GM19099 (cell line): ENCODE measurements at regions not wholly inside any gene's neighbourhood (a gene's known extent, or its start where the extent isn't known, plus 50 kb on each side); places are given as distances from the start of the nearest gene placed in this dataset.

Experiments
- POLR2A ChIP-seq: IDR thresholded peaks from 3 replicates; pipeline ENCODE4 v1.6.1; 2011; ENCODE audit warnings: low read depth; ENCODE audit not compliant: insufficient read length; ENCODE audit errors: extremely low read depth

DNA sequence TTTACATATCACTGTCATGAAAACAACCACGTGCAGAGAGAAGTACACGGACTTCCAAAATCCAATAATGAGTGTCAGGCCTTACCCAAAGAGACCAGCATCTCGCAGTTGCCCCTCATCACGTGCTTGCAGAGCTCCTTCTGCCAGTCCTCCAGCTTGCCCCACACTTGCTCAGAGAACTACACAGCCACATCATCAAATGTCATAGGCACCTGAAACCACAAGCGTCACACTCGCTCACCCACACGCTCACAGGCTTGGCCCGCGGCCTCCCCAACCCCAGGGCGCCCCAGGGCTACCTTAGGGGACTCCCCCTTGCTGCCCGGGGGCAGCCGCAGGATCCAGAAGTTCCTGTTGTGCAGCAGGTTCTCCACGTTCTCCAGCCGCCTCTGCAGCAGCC is 123.4 kb upstream of the ZNF746 start:
- TF ChIP-seq POLR2A, result no peak

DNA sequence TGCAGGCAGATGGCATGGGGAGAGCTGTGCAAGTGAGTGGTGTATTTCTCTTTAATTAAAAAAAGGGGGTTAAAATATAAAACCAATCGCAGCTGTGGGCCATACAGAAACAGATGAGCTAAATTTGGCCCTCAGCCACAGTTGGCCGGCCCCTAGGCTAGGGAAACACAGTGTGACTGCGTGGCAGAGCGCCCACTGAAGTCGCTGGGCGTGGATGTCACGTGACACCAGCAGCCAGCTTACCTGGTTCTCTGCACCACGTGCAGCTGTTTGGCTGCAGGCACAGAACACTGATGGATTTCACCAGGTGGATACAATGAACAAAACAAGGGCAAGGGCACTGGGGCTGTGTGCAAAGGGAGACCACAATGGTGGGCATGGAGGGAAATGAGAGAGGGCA is 119.3 kb upstream of the ZNF746 start:
- no peak for TF ChIP-seq POLR2A

DNA sequence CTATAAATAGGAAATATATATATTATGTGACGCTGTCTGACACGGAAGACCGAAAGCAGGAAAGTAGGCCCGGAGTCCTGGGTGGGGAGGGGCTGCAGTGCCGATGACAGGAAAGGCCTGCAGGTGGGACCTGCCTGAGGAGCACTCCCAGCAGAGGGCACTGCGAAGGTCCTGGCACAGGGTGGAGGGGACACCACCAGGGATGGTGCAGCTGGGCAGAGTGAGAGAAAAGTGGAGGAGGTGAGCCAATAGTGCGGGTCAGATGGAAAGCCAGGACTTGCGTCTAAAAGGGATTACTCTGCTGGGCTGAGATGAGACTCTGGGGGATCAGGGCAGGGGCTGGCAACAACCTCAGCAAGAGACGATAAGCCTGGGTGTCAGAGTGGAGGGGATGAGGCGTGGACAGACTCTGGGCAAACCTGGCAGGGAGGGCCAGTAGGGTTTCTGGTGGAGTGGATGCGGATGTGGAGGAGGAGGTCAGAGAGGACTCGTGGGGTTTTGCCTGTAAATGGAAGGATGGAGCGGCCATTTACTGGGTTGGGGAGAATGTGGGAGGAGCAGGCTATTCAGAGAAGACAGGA is 118.2 kb upstream of the ZNF746 start:
- no peak for TF ChIP-seq POLR2A

DNA sequence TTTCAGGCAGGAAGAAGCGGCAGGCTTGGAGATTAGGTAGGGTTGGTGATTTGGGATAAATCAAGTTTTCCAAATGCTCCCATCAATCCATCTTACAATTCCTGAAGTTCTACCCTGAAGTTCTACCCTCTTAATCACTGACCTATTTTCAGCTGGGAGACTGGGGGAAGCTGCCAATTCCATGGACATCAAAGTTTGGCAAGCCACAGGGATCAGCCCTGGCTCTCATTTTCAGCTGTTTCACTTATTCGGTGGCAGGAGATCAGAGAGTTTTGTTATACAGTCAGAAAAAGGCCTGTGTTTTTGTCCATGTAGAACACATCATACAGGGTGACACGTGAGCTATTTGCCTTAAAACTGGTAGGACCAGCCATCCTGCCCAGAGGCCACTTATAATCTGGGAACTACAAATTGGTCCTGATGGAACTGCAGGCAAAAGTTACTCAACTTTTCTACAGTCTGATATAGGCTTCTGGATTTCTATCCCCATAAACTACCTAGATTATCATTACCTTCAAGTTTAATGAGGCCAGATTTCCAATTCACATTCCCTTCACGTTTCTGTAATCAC is 112.9 kb upstream of the ZNF746 start:
- no peak for TF ChIP-seq POLR2A

DNA sequence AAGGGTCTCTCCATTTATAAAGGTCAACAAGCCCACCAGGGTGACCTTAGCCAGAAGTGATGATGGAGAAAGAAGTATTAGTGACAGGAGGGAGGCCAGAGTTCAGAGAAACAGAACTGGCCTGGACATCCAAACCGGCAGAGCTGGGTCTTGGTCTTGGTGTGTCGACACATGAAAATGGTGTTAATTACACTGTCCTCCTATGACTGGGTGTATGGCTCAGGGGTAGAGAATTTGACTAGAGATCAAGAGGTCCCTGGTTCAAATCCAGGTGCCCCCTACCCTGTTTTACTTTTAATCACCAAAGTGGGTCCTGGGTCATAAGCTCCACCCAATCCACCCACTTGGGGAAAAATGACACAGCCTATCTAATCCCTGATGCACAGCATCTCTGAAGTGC is 110.6 kb upstream of the ZNF746 start:
- TF ChIP-seq POLR2A, result no peak

DNA sequence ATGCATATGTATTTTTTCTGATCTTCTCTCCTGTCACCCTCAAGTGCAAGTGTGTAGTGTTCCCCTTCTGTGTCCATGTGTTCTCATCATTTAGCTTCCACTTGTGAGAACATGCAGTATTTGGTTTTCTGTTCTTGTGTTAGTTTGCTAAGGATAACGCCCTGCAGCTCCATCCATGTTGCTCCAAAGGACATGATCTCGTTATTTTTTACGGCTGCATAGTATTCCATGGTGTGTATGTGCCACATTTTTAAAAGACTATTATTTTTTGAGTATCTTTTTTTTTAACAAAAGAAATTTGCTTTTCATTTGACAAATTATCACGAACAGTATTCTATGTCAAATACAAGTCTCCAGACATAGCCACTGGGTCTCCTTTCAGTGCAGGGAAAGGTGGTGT is 110.1 kb upstream of the ZNF746 start:
- TF ChIP-seq POLR2A, result no peak

DNA sequence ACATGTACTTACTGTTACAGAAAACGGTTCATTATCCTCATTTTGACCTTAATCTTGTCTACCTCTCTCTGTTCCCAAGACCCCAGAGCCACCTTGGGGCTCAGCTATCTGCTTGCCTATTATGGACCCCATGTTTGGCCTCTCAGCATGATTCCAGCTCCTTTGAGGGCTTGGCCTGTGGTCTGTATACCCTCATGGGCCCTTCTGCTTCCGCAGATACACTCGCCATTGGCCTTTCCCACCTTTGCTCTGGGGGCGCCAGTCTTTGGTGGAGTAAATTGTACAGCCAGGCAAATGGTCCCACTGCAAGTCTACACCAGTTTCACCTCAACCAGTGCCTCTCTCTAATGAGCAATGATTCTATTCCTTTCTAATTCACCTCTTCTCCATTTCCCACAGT is 109.2 kb upstream of the ZNF746 start:
- no peak for TF ChIP-seq POLR2A

DNA sequence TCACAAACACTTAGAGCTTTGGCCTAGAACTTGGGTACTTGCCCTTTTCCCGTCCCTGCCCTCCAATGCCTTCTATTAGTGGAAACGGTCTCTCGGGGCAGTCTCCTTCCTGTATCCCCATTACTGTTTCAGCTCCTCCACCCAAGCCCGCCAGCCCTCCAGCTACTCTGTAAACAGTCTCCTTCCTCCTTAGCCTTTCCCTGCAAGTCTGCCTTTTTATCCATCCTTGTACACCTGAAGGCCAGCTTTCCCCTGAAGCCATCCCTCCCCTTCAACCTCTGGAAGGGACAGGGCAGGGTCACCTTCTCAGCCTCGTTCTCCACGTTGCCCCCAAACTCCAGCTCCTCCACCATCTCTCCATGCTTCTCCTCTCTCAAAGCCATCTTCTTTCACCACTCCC is 108.1 kb upstream of the ZNF746 start:
- no peak for TF ChIP-seq POLR2A

DNA sequence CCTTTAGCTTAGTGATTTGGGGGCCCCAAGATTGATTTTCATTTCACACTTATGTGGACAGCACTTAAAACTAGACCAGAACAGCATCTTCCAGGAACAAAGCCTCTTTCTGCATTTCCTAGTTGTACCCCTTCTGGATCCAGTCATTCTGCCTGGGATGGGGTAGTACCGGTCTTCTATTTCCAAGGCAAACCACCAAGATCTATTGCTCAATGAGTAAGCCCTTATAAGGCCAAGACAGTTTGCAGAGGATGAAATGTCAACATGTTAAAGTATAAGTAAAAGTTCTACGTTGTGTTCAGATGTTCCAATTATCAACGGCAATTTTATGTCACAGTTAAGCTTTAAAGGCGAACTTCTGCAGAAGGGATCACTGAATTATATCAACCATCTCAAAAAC is 106.9 kb upstream of the ZNF746 start:
- no peak for TF ChIP-seq POLR2A

DNA sequence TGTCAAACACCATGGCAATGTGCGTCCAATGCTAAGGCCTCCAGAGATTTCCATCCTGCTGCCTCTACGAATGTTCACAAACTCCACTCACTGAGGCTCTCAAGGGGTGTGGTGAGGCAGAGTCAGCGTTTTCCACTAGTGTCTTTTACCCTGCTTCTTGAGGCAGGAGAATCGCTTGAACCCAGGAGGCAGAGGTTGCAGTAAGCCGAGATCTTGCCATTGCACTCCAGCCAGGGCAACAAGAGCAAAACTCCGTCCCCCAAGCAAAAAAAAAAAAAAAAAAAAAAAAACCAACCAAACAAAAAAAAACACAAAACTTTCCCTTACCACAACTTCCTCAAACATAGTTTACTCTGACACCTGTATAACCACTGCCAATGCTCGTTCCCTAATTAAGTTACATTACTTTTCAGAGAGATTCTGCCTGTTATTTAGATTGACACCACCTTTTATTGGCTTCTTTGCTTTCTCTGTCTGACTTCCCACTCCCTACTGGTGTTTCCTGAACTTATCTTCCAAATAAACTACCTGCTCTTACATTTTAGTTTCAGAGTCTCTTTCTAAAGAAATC is 102.1 kb upstream of the ZNF746 start:
- no peak for TF ChIP-seq POLR2A

DNA sequence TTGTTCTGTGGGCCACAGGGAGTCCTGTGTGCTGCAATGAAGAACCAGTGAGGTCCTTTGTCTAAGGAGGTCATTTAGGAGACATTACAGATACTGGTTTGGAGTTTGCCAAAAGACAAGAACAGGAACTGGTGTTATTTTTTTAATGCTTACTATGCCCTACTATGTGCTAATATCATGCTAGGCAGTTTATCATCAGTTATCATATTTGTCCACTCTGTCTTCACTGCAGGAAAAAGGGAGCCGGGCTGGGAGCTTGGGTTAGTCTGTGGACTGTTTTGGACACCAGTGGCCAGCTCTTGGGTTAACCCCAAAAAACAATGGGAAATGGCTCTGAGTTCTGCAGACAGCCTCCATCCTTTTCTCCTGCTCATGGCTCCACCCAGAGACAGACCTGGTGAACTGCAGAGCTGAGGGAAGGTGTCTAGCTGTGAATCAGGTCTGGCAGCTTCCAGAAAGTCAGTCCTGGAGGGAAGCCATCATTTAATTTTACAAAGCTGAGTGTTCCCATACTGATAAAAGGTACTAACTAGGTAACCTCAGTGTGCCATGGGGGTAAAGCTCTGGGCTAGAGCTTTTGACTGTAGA is 101.2 kb upstream of the ZNF746 start:
- TF ChIP-seq POLR2A, result no peak

DNA sequence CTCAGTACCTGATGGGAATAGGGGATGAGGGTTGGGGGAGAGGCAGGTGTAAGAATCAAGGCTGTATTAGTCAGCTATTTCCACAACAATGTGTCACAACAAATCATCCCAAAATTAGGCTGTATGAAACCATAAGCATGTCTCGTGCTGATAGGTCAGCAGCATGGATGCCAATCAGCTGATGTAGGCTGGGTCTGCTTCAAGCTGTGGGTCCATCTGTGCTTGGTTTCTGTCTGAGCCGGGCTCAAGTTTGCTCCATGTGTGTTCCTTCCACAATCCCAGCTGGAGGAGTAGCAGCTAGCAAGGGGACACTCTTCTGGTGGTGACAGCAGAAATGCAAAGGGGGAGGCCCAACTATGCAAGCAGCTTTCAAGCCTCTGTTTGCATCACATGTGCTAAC is 97.9 kb upstream of the ZNF746 start:
- no peak for TF ChIP-seq POLR2A

DNA sequence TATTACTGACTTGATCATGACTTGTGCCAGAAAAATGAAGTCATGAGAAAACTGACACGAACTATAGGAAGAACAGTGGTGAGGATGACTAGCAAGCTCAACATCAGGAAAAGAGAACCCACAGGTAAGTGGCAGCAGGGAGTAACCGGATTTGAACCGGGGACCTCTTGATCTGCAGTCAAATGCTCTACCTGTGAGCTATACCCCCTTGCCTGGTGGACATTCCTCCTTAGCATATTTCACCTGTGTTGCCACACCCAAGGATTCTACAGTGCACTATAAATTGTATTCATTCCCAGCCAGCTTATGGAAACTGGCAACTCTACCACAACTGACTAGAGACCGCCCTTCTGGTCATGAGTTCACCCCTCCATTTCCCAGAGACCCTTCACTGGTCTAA is 97.5 kb upstream of the ZNF746 start:
- no peak for TF ChIP-seq POLR2A

DNA sequence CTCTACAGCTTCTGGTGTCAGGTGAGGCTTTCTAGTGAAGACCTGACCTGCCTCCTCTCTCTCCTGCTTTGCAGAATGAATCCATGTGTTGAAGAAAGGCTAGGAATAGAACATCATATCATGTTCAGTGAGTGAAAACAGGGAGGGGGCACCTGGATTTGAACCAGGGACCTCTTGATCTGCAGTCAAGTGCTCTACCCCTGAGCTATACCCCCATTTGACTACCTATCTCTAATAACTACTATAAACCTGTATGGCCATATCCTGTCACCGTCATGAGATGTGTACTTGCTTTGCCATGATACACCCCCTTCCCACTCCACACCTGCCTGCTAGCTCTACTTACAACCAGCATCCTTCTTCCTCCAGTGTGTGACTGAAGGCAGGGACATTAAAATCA is 91.3 kb upstream of the ZNF746 start:
- no peak for TF ChIP-seq POLR2A

DNA sequence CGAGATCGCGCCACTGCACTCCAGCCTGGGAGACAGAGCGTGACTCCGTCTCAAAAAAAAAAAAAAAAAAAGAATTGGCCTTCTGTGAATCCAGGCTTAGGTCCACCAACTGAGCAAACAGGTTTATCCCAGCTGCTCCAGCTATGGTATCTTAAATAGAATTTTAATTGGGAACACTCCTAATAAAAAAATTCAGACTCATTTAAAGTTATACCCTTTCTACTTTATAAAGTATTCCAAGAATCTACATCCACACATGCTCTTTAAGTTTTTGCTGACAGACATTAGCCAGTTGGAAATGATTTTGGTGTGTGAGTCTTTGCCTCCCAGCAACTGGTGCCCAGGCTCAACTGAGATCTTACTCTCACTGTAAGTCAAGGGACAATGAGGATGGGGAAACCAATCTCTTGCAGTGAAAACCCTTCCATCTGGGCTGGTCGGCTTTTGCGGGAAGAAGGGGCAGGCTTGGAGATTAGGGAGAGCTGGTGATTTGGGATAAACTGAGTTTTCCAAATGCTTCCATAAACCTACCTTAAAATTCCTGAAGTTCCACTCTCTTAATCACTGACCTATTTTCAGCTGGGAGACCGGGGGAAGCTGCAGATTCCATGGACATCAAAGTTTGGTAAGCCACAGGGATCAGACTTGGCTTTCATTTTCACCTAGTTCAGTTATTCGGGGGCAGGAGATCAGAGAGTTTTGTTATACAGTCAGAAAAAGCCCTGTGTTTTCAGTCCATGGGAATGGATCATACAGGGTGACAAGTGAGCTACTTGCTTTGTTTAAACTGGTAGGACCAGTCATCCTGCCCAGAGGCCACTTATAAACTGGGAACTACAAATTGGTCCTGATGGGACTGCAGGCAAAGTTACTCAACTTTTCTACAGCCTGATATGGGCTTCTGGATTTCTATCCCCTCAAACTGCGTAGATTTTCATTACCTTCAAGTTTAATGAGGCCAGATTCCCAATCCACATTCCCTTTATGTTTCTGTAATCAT is 89.3 kb upstream of the ZNF746 start:
- no peak for TF ChIP-seq POLR2A
